ENCODE measurements at regions not wholly inside any gene's neighbourhood (a gene's known extent, or its start where the extent isn't known, plus 50 kb on each side); places are given as distances from the start of the nearest gene placed in this dataset.

- DNase-seq (ENCODE audit: low read depth, low spot score): no peak
Measured at GRCh38 chr3:72120806-72121778, 336.1 kb upstream of the PROK2 start.

- DNase-seq (ENCODE audit: low read depth, low spot score): no peak
Measured at GRCh38 chr3:72120039-72120438, 335.1 kb upstream of the PROK2 start.

DNA sequence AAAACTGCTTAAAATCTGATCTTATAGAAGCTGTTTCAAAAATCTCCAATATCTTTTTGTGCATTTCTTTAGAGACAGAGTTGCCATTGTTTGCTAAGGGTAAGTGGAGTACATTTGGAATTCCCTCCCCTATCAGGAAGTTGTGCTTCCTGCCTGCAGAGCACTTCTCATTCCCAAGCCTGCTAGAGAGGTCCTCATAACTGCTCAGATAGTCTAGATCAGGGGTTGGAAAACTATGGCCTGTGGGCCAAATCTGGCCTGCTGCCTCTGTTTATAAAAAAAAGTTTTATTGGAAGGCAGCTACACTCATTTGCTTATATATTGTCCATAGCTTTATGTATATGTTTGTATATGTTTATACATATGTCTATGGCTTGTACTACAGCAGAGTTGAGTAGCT lies 333.7 kb upstream of the PROK2 start:
- no peak for DNase-seq (ENCODE audit: low read depth, low spot score)

GRCh38 chr3:72116226-72116625 lies 331.3 kb upstream of the PROK2 start:
- no peak for DNase-seq (ENCODE audit: low read depth, low spot score)

DNA sequence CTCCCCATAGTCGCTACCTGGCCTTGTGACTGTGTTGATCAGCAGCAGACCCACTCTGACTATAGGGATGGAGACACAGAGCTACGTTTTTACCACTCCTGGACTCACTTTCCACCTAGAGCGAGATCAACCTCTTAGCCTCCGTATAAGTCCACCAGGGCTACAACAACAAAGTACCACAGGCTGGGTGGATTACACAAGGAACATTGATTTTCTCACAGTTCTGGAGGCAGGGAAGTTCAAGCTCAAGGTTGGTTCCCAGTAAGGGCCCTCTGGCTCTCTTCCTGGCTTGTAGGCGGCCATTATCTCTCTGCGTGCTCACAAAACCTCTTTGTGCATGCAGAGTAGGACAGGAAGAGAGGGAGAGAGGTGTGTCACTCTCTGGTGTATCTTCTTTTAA lies 330.4 kb upstream of the PROK2 start:
- DNase-seq (ENCODE audit: low read depth, low spot score): no peak

DNA sequence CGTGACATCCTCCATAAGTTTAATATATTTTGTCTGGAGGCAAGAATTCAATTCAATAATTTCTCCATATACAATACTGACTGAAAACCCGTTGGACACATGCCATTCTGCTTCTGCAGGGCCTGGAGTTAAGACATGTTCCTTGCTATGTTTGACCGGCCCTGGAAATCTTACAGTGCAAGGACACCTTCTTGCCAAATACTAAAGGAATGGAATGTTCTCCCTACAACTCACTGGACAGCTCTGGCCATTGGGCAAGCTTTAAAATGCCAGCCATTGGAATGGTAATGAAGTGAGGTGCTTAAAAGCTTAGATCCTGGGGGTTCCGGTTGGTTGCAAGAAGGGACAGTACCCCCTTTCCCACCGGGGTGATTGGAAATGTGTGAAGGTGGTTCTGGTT lies 329.8 kb upstream of the PROK2 start:
- peak; percentile 12 for DNase-seq (ENCODE audit: low read depth, low spot score)

GRCh38 chr3:72113964-72114363 lies 329.0 kb upstream of the PROK2 start:
- DNase-seq (ENCODE audit: low read depth, low spot score): no peak

DNA sequence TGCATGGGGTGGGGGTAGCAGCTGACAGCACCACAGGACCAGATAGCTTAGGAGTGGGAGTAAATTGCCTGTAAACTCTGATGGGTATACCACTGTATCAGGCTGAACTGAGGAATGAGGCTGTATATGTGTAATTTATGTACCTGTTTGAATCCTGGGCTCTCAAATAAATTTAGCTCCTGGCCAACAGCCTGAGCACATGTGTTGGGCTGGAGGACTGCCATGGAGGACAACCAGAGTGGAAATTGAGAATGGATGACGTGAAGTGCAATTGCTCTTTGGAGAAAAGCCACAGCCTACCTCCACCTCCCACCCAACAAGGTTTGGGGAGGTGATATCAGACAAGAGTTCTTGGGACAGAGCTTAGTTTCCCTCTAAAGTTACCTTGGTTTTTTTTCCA lies 328.6 kb upstream of the PROK2 start:
- no peak for DNase-seq (ENCODE audit: low read depth, low spot score)

GRCh38 chr3:72112435-72112834 lies 327.5 kb upstream of the PROK2 start:
- DNase-seq (ENCODE audit: low read depth, low spot score): no peak

DNA sequence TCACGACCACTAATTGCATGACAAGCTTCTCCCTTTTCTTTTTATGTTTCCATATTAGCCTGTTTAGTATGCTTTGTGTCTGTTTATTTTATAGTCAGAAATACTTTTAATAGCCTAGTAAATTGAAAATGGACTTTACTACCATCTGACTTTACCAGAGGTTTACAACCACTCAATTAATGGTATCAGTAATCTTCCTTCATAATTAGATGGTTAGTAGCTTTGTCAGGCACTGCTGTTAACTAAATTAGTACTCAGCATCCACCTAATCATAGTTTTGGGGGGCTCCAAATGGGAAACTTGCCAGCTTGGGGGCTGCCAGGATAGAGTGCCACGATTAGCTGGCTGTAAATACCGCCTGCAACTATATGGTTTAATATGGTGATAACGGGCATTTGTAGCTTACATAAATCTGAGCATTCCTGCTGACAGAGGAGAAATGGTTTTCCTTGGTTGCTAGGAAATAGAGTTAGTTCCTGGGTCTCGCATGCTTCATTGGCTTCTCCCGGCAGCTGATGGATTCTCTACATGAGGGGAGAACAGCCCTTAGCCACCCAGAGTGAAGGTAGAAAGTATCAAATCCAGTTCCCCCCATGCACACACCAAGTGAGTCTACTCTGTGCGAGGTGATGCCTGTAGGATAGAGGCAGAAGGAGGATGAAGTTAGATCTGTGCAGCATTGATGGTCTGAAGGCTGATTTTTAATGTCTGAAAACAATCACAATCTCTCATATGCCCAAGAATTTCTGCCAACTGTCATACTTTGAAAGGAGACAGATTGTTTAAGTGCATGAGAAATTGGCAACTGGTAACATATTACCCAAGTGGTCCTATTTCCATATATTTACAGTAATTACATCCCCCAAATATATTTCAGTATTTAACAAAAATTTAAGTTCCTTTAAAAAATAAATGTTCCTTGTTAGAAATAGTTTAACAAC lies 326.6 kb upstream of the PROK2 start:
- DNase-seq (ENCODE audit: low read depth, low spot score): no peak

GRCh38 chr3:72109327-72110259 lies 324.6 kb upstream of the PROK2 start:
- DNase-seq (ENCODE audit: low read depth, low spot score): no peak

- DNase-seq (ENCODE audit: low read depth, low spot score): no peak
Measured at GRCh38 chr3:72105306-72105705, 320.4 kb upstream of the PROK2 start.

GRCh38 chr3:72102112-72102616 lies 317.2 kb upstream of the PROK2 start:
- no peak for DNase-seq (ENCODE audit: low read depth, low spot score)

DNA sequence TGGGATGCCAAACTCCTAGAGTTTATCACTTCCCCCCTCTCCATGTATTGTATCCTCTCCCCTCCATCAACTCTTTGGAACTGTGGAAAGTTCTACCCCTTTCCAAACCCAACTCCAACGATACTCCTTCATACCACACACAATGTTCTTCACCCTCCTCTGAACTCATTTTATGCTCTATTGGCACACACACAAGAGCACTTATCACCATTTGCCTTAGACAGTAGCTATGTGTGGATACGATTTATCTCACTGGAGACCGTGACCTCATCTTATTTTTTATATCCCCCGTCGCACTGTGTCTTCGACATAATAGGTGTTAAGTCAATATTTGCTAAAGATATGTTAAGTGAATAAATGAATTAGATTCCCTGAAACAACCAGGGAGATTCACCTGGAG lies 316.5 kb upstream of the PROK2 start:
- DNase-seq (ENCODE audit: low read depth, low spot score): no peak

- DNase-seq (ENCODE audit: low read depth, low spot score): peak; percentile 89
Measured at GRCh38 chr3:72100601-72101187, 315.7 kb upstream of the PROK2 start.

DNA sequence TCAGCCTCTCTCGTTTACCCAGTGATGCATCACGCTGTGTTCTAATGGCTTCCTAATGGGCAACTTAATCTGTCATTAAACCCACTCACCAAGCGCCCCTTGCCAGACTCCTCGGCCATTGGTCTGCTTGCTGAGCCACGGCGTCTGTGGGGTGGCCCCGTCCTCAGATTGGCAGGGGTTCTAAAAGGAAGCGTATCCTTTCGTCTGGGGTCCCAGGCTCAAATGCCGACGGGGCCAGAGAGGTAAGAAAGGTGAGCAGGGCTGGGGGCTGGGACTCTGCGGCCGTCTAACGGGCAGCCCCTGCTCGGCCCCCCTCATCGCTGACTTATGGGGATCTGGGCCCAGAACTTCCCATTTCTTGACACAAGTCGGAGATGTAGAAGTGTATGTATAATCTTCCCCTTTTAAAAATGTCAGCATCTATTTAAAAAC lies 315.1 kb upstream of the PROK2 start:
- DNase-seq (ENCODE audit: low read depth, low spot score): peak; percentile 15

- no peak for DNase-seq (ENCODE audit: low read depth, low spot score)
Measured at GRCh38 chr3:72099326-72100079, 314.6 kb upstream of the PROK2 start.

GRCh38 chr3:72097053-72097452 lies 312.1 kb upstream of the PROK2 start:
- no peak for DNase-seq (ENCODE audit: low read depth, low spot score)

GRCh38 chr3:72095521-72095920 lies 310.6 kb upstream of the PROK2 start:
- no peak for DNase-seq (ENCODE audit: low read depth, low spot score)

GRCh38 chr3:72093992-72094334 lies 309.0 kb upstream of the PROK2 start:
- DNase-seq (ENCODE audit: low read depth, low spot score): no peak

Measured in astrocyte of the hippocampus (primary cell).